ENCODE measurements at regions not wholly inside any gene's neighbourhood (a gene's known extent, or its start where the extent isn't known, plus 50 kb on each side); places are given as distances from the start of the nearest gene placed in this dataset.

DNA sequence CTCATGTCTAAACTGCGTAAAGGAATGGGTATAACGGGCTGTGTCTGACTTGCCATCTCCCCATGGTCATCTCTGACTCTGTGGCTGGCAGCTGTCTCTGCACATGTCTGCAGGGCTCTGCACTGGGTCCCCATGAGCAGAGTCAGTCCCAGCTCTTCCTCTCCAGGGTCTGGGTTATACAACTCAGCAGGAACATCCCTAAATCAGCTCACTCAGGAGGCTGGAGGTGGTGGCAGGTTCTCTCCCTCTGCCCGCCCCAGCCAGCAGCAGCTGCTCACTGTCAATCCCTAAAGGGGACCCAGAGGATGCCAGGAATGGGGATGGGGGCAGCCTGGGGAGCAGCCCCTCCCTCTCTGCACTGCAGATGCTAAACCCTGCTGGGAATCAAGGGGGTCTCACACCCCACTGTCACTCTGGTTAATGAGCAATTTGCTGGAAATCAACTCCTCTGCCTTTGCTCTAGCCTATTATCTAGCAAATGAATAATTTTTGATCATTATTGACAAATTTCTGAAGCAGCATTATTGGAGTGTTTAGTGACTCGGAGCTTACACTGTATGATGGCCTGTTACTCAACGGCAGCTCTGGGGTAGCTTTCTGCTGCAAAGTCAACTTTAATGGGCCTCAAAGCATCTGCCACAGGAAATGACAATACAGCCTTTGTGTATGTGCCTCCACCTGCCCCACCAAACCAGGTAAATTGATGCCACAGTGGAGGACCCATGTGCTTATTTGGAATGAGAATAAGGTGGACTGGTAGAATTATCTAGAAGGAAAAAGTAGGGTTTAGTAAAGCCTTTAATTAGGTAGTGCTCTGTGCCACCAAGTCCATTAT, 55.7 kb upstream of the SHANK2 start:
- no peak for DNase-seq

DNA sequence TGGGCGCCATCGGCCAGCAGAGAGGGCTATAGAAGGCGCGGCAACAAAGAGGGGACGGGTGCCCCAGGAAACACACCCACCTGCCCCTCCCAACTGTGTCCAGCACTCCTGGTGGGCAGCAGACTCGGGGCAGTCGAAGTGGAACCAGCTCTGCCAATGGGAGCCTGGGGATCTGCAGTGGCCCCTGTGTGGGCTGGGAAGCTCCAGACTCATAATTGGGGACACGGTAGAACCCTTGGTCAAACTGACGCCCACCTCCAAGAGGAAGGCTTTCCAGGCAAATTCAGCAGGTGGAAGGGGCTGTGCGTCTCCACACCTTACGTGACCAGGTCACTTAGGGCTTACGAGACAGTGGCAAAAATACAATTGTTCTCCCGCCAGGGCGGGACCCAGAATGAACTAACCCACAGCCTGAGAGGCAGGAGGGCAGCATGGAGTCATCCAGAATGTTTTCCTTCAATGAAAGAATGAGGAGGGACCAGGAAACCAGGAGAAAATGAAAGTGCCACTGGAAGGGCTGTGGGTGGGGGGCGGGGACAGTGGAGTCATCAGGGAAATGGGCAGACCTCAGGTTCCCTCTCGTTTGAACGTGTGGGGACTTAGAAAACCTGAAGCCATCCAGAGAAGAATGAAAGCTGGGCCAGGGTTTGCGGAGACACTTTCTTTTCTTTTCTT, 53.2 kb upstream of the SHANK2 start:
- DNase-seq: no peak

DNA sequence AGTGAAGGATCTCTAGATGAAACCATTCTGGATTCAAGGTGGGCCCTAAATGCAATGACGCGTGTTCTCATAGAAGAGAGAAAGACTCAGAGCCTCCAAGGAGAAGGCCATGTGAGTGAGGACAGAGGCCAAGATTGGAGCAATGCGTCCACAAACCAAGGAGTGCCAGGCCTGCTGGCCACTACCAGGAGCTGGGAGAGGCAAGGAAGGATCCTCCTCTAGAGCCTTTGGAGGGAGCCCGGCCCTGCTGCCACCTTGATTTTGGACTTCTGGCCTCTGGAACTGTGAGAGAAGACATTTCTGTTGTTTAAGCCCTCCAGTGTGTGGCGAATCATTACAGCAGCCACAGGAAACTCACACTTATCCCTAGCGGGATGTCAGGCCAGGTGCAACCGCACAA, 52.7 kb upstream of the SHANK2 start:
- DNase-seq: no peak

DNA sequence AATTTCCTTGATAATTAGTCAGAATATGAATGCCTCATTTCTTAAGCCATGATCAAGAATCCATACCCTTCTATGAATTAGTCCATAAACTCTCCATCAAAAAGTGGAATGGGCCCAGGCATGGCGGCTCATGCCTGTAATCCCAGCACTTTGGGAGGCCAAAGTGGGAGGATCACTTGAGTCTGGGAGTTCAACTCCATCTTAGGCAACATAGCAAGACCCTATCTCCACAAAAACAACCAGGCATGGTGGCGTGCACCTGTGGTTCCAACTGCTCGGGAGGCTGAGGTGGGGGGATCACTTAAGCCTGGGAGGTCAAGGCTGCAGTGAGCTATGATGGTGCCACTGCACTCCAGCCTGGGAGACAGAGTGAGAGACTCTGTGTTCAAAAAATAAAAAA, 52.1 kb upstream of the SHANK2 start:
- DNase-seq: no peak

DNA sequence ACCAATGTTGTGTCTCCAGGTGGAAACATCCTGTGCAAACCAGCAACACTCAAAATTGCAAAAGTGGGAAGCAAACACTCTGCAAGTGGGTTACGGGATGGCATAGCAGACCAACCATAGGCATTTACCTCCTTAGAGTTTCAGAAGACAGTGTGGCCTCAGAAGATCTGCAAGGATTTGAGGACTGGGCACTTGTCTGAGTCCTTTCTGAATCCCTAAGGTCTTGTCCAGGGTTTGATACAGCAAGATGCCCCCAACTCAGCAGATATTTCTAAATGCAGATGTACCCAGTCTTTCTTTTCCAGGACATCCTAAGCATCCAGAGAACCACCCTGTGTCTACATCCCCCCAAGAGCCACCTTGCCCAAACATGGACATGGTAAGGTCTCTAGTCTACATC, 51.7 kb upstream of the SHANK2 start:
- no peak for DNase-seq

DNA sequence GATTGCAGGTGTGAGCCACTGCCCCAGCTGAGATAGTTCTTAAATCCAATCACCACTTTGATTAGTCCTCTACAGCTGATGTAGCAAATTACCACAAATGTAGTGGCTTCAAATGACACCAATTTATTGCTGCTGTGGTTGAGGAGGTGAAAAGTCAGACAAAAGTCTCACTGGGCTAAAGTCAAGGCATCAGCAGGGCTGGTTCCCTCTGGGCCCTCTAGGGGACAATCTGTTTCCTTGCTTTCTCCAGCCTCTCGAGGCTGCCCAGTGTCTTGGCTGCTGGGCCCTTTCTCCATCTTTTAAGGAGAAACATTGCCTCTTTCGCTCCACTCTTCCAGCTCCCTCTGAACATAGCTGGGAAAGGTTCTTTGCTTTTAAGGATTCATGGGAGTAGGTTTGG, 50.5 kb upstream of the SHANK2 start:
- no peak for DNase-seq

DNA sequence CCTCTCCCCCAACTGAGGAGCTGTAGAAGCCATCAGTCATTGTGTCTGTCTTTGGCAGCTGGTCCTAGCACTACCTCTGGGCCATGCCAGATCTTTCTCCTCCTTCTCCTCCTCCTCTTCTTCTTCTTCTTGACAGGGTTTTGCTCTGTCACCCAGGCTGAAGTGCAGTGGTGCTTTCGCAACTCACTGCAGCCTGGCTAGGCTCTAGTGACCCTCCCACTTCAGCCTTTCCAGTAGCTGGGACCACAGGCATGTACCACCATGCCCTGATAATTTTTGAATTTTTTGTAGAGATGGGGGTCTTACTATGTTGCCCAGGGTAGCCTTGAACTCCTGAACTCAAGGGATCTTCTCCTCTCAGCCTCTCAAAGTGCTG, 50.1 kb upstream of the SHANK2 start:
- DNase-seq: no peak

All from NCI-H1436 (cell line).